ENCODE measurements at regions not wholly inside any gene's neighbourhood (a gene's known extent, or its start where the extent isn't known, plus 50 kb on each side); places are given as distances from the start of the nearest gene placed in this dataset.

DNA sequence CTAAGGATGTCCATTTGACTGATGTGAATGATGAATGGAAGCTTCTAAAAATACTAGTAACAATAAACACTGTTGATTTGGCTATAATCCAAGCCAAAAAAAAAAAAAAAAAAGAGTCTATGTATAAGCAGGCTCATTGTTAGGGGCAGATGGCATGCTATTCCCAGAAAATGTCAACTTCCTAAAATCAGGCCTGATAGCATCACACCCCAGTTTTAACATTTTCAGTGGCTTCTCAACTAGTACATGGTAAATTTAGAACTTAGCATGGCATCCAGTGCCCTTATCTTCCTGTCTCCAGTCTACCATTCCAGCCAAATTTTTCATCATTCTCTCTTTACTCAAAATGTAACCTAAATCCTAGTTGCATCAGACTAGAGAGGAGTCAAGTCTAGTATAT, 288.2 kb upstream of the ZNF385D start:
- TF ChIP-seq, protein P1, sequence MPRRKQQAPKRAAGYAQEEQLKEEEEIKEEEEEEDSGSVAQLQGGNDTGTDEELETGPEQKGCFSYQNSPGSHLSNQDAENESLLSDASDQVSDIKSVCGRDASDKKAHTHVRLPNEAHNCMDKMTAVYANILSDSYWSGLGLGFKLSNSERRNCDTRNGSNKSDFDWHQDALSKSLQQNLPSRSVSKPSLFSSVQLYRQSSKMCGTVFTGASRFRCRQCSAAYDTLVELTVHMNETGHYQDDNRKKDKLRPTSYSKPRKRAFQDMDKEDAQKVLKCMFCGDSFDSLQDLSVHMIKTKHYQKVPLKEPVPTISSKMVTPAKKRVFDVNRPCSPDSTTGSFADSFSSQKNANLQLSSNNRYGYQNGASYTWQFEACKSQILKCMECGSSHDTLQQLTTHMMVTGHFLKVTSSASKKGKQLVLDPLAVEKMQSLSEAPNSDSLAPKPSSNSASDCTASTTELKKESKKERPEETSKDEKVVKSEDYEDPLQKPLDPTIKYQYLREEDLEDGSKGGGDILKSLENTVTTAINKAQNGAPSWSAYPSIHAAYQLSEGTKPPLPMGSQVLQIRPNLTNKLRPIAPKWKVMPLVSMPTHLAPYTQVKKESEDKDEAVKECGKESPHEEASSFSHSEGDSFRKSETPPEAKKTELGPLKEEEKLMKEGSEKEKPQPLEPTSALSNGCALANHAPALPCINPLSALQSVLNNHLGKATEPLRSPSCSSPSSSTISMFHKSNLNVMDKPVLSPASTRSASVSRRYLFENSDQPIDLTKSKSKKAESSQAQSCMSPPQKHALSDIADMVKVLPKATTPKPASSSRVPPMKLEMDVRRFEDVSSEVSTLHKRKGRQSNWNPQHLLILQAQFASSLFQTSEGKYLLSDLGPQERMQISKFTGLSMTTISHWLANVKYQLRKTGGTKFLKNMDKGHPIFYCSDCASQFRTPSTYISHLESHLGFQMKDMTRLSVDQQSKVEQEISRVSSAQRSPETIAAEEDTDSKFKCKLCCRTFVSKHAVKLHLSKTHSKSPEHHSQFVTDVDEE (CRISPR knock-in tag; IDR thresholded peaks at IDR 0.05): no peak
- TF ChIP-seq, protein P2, sequence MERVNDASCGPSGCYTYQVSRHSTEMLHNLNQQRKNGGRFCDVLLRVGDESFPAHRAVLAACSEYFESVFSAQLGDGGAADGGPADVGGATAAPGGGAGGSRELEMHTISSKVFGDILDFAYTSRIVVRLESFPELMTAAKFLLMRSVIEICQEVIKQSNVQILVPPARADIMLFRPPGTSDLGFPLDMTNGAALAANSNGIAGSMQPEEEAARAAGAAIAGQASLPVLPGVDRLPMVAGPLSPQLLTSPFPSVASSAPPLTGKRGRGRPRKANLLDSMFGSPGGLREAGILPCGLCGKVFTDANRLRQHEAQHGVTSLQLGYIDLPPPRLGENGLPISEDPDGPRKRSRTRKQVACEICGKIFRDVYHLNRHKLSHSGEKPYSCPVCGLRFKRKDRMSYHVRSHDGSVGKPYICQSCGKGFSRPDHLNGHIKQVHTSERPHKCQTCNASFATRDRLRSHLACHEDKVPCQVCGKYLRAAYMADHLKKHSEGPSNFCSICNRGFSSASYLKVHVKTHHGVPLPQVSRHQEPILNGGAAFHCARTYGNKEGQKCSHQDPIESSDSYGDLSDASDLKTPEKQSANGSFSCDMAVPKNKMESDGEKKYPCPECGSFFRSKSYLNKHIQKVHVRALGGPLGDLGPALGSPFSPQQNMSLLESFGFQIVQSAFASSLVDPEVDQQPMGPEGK (CRISPR knock-in tag; IDR thresholded peaks at IDR 0.05; ENCODE audit: borderline replicate concordance): no peak
- no peak for TF ChIP-seq ZFP30 (CRISPR knock-in tag; IDR thresholded peaks at IDR 0.05)
- TF ChIP-seq ZC3H10 (CRISPR knock-in tag; IDR thresholded peaks at IDR 0.05): no peak
- no peak for TF ChIP-seq ISL1 (CRISPR knock-in tag; IDR thresholded peaks at IDR 0.05)
- TF ChIP-seq ZNF8 (CRISPR knock-in tag; IDR thresholded peaks at IDR 0.05): no peak
- TF ChIP-seq, protein P3, sequence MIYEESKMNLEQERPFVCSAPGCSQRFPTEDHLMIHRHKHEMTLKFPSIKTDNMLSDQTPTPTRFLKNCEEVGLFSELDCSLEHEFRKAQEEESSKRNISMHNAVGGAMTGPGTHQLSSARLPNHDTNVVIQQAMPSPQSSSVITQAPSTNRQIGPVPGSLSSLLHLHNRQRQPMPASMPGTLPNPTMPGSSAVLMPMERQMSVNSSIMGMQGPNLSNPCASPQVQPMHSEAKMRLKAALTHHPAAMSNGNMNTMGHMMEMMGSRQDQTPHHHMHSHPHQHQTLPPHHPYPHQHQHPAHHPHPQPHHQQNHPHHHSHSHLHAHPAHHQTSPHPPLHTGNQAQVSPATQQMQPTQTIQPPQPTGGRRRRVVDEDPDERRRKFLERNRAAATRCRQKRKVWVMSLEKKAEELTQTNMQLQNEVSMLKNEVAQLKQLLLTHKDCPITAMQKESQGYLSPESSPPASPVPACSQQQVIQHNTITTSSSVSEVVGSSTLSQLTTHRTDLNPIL (CRISPR knock-in tag; IDR thresholded peaks at IDR 0.05; ENCODE audit: low read depth): no peak
- no peak for TF ChIP-seq SNAI2 (CRISPR knock-in tag; IDR thresholded peaks at IDR 0.05)
- TF ChIP-seq RARB (CRISPR knock-in tag; IDR thresholded peaks at IDR 0.05): no peak

All from SK-N-SH treated with all-trans-retinoic acid at 6 μM for 48 hours (cell line).